RPMI8226 (cell line): ENCODE measurements at regions not wholly inside any gene's neighbourhood (a gene's known extent, or its start where the extent isn't known, plus 50 kb on each side); places are given as distances from the start of the nearest gene placed in this dataset.

Experiments used
- DNase-seq: peaks from one replicate; pipeline ENCODE4 v3.0.0-alpha.2; 2015

- DNase-seq: no peak
Measured at GRCh38 chr6:21382821-21383449, 210.6 kb upstream of the SOX4 start.

DNA sequence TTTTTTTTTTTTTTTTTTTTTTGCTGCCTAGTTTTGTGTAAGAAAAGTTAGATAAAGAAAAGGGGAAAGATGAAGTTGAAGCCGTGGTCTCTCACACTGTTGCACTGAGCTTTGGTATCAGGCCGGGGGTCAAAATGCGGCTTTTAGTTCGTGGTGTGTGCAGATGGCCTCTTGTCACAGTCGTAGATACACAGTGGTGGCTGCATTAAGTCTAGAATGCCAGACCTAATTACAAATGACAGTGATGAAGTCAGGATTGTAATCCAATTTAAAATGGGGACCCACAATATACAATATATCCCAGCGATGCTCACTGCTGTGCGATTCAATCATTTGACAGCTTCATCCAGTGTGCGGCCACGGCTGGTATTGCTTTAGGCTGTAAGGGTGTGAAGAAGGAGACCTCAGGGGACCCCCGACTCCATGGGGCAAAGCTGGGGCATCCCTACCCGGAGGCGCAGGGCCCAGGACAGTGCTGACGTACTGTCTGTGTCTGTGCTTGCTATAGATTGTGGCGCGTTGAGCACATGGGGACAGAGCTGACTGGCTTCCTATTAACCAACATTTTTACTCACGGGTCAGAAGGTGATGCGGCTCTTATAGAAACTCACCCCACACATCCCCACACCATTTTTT, 210.0 kb upstream of the SOX4 start:
- no peak for DNase-seq

DNA sequence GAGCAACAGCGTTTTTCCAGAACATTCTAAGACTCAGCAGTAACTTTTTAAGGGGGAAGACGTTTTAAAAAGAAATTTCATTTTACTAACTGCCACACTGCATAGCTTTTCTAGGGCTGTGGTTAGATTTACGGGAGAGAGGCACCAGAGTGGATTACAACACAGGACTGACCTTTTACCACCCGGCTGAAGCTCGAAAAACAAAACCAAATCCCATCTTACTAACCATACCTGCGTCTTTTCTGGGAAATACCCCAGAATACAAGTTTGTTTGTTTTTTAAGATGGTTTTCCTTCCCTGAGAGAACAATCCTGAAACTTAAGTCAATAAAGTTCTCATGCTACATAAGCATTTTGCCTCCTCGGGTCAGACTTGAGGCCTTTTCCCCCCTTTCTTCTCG, 209.3 kb upstream of the SOX4 start:
- no peak for DNase-seq

DNA sequence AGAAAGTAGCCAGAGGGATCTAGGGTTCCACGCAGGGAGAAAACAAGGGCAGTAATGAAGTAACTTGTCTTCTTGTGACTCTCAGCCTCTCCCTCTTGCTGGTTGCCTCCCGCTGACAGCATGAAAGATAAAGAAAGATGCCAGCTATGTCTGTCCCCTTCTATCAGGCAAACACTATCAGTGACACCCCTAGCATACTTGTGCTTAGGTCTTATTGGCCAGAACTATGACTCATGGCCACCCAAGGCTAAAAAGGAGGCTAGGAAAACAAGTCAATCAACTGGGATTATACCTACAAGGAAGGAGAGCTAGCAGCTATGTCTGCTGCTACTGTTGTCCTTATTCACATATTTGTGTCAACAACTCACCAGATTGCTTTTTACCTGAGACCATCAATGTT, 206.8 kb upstream of the SOX4 start:
- DNase-seq: no peak

- no peak for DNase-seq
Measured at GRCh38 chr6:21390532-21391213, 202.9 kb upstream of the SOX4 start.

- no peak for DNase-seq
Measured at GRCh38 chr6:21392177-21392576, 201.4 kb upstream of the SOX4 start.

GRCh38 chr6:21393441-21394165, 199.9 kb upstream of the SOX4 start:
- no peak for DNase-seq

DNA sequence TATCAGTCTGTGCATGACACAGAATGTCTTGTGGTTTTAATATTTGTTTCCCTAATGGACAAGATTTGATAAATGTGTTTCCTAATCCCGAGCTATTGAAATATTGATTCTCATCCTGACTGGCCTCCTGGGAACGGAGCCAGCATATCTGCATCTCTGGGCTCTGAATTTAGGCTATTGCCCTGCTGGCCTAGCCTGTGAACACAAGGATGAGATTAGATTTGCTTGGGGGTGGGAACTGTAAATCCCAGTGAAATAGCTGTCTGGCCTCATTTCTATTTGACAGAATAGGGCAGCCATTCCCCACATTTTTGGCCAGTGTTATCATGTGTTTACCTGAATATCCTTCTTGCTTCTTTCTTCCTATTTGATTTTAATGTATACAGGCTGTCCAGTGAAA, 198.4 kb upstream of the SOX4 start:
- DNase-seq: no peak

DNA sequence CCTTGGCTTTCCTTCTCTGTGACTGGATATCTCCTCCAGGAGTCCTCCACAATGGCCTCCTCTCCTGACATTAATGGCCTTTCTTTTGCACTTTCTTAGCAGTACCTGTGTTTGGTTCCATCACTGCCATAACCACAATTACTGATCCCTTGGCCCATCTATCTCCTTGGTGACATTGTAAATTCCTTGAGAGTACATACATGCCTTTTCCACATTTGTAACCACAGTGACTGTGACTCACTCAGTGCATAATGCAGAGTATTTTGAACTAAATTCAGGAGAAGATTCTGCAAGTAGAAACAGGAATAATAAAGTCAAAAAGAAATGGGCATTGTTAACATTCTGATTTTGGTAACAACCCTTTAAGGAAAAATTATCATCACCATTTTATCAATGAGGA, 197.2 kb upstream of the SOX4 start:
- DNase-seq: no peak

GRCh38 chr6:21398741-21399325, 194.7 kb upstream of the SOX4 start:
- DNase-seq: no peak

GRCh38 chr6:21402368-21402767, 191.2 kb upstream of the SOX4 start:
- DNase-seq: no peak

- DNase-seq: peak; percentile 42
Measured at GRCh38 chr6:21404577-21404976, 189.0 kb upstream of the SOX4 start.

- no peak for DNase-seq
Measured at GRCh38 chr6:21406316-21406715, 187.2 kb upstream of the SOX4 start.

- DNase-seq: no peak
Measured at GRCh38 chr6:21409231-21409630, 184.3 kb upstream of the SOX4 start.

GRCh38 chr6:21413428-21413827, 180.1 kb upstream of the SOX4 start:
- no peak for DNase-seq

DNA sequence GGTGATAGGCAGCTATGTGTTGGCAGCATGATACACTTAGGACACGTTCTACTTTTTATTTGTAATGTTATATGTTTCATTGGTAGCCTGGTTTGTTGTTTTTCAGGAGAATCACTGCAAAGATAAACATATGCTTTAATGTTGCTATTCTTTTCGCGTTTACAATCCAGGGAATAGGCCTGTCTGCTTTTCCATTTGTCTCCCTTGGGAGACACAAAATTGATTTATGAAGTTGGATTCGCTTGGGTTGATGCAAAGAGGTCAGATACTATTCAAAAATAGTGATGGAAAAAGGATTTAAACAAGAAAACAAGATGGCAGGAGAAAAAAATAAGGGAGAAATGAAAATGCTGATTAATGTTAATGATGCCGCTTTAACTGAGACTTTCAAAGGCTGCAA, 179.5 kb upstream of the SOX4 start:
- no peak for DNase-seq

DNA sequence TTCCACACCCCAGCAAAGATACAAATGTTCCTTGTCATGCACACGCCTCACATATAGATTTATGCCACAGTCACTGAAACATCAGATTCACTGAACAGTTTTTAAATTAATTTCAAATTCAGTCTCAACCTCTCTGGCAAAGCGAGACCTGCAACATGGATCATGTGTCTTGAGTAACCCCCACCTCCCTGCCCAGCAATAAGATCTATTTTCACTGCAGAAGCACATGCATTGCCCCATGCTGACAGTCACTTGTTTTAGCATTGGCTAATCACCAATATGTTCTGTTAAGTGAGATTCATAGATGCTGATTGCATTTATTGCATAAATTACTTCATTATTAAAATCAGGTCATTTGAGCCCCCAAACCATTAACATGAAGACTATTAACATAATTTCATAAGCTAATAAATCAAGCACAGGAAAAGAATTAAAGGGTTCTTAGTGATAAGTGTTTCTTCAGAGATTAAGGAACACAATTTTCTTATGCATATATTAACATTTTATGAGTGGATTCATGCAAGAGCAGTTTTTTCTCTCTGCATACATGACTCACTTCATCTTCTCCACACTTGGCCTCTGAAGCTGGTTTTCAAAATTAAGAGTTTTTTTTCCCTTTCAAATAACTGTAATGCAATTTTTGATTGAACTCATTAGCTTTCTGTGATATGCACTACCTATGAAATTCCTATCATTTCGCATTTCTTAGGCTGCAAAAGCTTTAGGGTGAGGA, 173.2 kb upstream of the SOX4 start:
- DNase-seq: no peak

DNA sequence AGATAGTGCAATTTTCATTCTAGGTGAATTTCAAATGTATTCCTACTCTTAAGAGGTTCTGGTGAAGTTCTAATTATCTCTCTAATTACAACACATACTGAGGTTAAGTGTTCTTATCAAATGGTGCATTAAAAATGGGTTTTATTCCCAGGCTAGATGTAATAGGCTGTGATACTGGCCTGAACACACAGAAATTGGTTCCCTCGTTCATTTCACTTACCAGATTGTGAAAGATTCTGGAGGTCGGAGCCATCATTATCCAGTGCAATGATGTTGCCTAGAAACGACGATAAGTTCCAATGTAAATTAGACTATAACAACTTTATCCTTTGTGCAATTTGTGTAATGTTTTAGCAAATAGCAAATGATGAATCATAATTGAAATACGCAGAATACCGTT, 172.6 kb upstream of the SOX4 start:
- DNase-seq: no peak

GRCh38 chr6:21423106-21423854, 170.3 kb upstream of the SOX4 start:
- no peak for DNase-seq

DNA sequence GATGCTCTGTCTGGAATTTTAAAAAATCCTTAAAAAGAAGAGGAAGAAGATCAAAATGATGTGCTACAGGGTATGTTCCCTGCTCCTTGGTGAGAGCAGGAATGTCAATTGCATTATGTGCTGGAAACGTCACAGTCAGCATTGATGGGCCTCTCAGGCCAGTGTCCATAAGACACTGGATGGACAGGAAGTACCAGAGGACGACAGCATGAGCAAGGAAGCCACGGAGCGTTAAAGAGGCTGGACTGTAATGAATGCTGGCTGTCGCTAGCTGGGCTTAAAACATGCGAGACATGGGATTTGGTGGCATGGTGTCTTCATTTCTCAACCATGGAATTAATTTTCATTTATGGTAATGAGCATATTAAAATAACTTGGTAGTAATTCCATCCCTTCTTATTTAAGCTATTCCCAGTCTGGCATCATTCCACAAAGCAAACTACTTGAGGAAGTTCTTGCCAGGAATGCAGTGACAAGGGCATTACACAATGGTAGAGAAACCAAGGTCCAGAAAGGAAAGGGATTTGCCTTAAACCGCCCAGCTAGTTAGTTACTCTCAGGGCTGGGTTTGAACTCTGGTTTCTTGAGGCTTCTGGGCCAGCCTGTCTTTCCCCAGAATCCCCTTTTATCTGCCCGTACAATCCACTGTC, 166.6 kb upstream of the SOX4 start:
- DNase-seq: no peak

GRCh38 chr6:21429291-21429690, 164.3 kb upstream of the SOX4 start:
- DNase-seq: no peak
